H1 (cell line): ENCODE measurements at regions not wholly inside any gene's neighbourhood (a gene's known extent, or its start where the extent isn't known, plus 50 kb on each side); places are given as distances from the start of the nearest gene placed in this dataset.

Experiments
- ASH2L ChIP-seq: fragments of 200-600, 300-600 bp; sonication (generic); IDR thresholded peaks from one replicate; pipeline ENCODE4 v1.7.1; 2017; ENCODE audit warnings: low read length
- JUND ChIP-seq: IDR thresholded peaks from 2 replicates; pipeline ENCODE4 v1.6.1; 2011; ENCODE audit warnings: mild to moderate bottlenecking, improper control_type of control experiment, low read length

GRCh38 chr20:7586481-7586880, 353.8 kb downstream of the HAO1 start (continued):
- TF ChIP-seq JUND = no peak
- TF ChIP-seq ASH2L = no peak
